Colonic mucosa (tissue), 4 donors: ENCODE measurements at regions not wholly inside any gene's neighbourhood (a gene's known extent, or its start where the extent isn't known, plus 50 kb on each side); places are given as distances from the start of the nearest gene placed in this dataset.

Experiments used
- DNase-seq: peaks from one replicate; pipeline ENCODE4 v3.0.0-alpha.2; 2020
- H3K27ac ChIP-seq: fragments of 200-600 bp; one replicate; pipeline ENCODE4 v1.8.0; 2021
- H3K27me3 ChIP-seq: fragments of 200-600 bp; one replicate; pipeline ENCODE4 v1.8.0; 2021
- H3K36me3 ChIP-seq: fragments of 200-600 bp; one replicate; pipeline ENCODE4 v1.8.0; 2021
- H3K4me1 ChIP-seq: fragments of 200-600 bp; one replicate; pipeline ENCODE4 v1.8.0; 2021; ENCODE audit warnings: mild to moderate bottlenecking
- H3K4me3 ChIP-seq: fragments of 200-600 bp; one replicate; pipeline ENCODE4 v1.8.0; 2021
- H3K9ac ChIP-seq, 2 donors: one replicate each; pipeline ENCODE4 v1.7.0; 2013; ENCODE audit warnings: control low read depth in 2 of 2, low read depth in 2 of 2, low read length in 2 of 2
- H3K9me3 ChIP-seq: fragments of 200-600 bp; one replicate; pipeline ENCODE4 v1.8.0; 2021
- intact Hi-C: fragments of 100-400 bp; cut with DNase I; formaldehyde crosslinking; loops from one replicate; pipeline ENCODE4 v1.14.1; 2022
- TF ChIP-seq, protein P1 (sequence below): fragments of 200-600 bp; IDR thresholded peaks from one replicate; pipeline ENCODE4 v1.8.0; 2022; ENCODE audit warnings: antibody characterized with exemption, mild to moderate bottlenecking
- donor health status: healthy.
- donor health status: DM: no; HTN: no; CAD: no.
- donor health status: DM: no; HTN: no; CAD: no.

DNA sequence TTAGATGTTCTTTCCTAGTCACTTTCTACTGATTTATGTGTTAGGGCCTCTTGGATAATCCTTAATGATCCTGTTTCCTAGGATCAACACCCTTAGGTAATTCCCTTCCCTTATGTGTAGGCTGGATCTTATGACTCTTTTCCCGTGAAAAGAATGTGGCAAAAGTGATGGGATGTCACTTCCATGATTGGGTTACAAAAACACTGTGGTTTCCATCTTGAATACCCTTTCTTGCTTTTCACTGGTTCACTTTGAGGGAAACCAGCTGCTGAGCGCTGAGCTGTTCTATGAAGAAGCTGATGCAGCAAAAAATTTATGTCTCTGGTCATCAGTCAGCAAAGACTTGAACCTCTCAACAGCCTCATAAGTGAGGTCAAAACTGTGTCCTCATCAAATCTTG lies 609.4 kb downstream of the OLFM4 start:
- Histone ChIP-seq H3K4me1 (no peaks in the 10 kb centered on the region), H3K27me3 (no peaks in the 10 kb centered on the region), H3K4me3 (no peak overlapping the region), H3K27ac (no peak overlapping the region), H3K9ac (no peak overlapping the region), H3K9me3 (no peaks in the 10 kb centered on the region), H3K36me3 (no peaks in the 10 kb centered on the region)
- TF ChIP-seq, protein P1, sequence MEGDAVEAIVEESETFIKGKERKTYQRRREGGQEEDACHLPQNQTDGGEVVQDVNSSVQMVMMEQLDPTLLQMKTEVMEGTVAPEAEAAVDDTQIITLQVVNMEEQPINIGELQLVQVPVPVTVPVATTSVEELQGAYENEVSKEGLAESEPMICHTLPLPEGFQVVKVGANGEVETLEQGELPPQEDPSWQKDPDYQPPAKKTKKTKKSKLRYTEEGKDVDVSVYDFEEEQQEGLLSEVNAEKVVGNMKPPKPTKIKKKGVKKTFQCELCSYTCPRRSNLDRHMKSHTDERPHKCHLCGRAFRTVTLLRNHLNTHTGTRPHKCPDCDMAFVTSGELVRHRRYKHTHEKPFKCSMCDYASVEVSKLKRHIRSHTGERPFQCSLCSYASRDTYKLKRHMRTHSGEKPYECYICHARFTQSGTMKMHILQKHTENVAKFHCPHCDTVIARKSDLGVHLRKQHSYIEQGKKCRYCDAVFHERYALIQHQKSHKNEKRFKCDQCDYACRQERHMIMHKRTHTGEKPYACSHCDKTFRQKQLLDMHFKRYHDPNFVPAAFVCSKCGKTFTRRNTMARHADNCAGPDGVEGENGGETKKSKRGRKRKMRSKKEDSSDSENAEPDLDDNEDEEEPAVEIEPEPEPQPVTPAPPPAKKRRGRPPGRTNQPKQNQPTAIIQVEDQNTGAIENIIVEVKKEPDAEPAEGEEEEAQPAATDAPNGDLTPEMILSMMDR: no peak
- DNase-seq: no peak
- intact Hi-C loops: no loop called here

GRCh38 chr13:53642306-53642705 lies 613.7 kb downstream of the OLFM4 start:
- intact Hi-C loops: no loop called here
- H3K9ac ChIP-seq: no peak overlapping the region
- DNase-seq: no peak
- no peaks in the 10 kb centered on the region for H3K27me3 ChIP-seq
- no peaks in the 10 kb centered on the region for H3K4me1 ChIP-seq
- H3K9me3 ChIP-seq: no peaks in the 10 kb centered on the region
- H3K4me3 ChIP-seq: no peak overlapping the region
- H3K36me3 ChIP-seq: no peaks in the 10 kb centered on the region
- TF ChIP-seq, protein P1: no peak
- H3K27ac ChIP-seq: no peak overlapping the region

- no peaks in the 10 kb centered on the region for H3K4me1 ChIP-seq
- H3K27me3 ChIP-seq: no peaks in the 10 kb centered on the region
- intact Hi-C loops: no loop called here
- TF ChIP-seq, protein P1: no peak
- no peak overlapping the region for H3K27ac ChIP-seq
- no peak for DNase-seq
- H3K4me3 ChIP-seq: no peak overlapping the region
- H3K9me3 ChIP-seq: no peaks in the 10 kb centered on the region
- H3K36me3 ChIP-seq: no peaks in the 10 kb centered on the region
- no peak overlapping the region for H3K9ac ChIP-seq
These were observed 620.1 kb downstream of the OLFM4 start for GRCh38 chr13:53648673-53649072.

DNA sequence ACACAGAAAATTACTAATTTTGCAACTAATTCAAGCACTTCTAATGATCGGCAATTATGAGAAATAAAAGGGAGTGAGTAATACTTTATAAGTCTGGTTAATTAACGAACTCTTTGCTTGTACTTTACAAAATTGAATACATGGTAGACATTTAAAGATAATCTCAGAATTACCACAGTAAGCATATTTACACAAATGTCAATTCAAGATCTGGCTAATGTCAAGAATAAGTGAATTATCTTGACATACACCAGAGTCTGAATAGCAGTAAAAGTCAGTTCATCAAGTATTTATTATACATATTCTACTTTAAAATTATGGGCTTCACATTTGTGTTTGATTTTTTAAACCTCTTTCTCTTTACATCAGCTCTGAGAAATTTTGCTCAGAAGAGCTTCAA lies 643.4 kb downstream of the OLFM4 start:
- H3K36me3 ChIP-seq: no peaks in the 10 kb centered on the region
- no peak for DNase-seq
- H3K4me3 ChIP-seq: no peak overlapping the region
- H3K9me3 ChIP-seq: no peaks in the 10 kb centered on the region
- H3K4me1 ChIP-seq: no peaks in the 10 kb centered on the region
- no peak overlapping the region for H3K27ac ChIP-seq
- TF ChIP-seq, protein P1: no peak
- no peak overlapping the region for H3K9ac ChIP-seq
- no peaks in the 10 kb centered on the region for H3K27me3 ChIP-seq
- intact Hi-C loops: no loop called here

DNA sequence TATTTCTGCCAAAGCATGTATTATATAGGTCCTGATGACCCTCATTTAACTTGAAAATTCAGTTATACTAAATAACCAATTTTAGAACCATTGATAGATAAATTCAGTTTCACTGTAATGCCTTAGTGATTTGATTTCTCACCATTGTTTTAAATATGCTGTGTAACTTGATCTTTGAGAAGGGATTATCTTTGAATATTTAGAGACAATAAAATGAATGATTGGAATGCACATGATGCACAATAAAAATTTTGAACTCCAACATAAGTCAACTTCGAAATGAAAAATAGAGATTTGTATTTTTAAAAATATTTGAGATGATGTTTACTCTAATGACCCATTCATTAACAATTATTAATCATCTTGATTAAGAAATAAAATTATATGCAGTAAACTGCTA lies 654.5 kb downstream of the OLFM4 start:
- no peak overlapping the region for H3K27ac ChIP-seq
- intact Hi-C loops: no loop called here
- H3K36me3 ChIP-seq: no peaks in the 10 kb centered on the region
- no peaks in the 10 kb centered on the region for H3K27me3 ChIP-seq
- DNase-seq: no peak
- TF ChIP-seq, protein P1: no peak
- no peak overlapping the region for H3K9ac ChIP-seq
- no peaks in the 10 kb centered on the region for H3K9me3 ChIP-seq
- H3K4me3 ChIP-seq: no peak overlapping the region
- no peaks in the 10 kb centered on the region for H3K4me1 ChIP-seq

DNA sequence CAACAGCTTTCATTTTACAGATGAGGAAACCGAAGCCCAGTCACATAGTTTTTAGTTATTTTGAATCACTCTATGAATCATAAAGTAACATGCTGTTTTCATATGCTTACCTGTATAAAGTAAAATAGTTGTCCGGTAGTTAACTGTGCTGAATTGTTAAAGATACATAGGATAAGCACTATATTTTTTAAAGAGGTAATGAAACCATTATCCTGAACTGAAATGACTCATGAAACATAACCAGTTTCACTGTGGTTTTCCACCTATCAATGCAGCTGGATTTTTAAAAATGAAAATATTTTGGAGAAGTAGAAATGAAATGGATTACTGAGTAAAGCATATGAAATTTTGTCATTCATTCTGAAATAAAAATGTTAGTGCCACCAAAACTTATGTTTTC lies 655.0 kb downstream of the OLFM4 start:
- TF ChIP-seq, protein P1: no peak
- Histone ChIP-seq H3K9ac (no peak overlapping the region), H3K9me3 (no peaks in the 10 kb centered on the region), H3K4me1 (no peaks in the 10 kb centered on the region), H3K36me3 (no peaks in the 10 kb centered on the region), H3K27me3 (no peaks in the 10 kb centered on the region), H3K4me3 (no peak overlapping the region), H3K27ac (no peak overlapping the region)
- intact Hi-C loops: no loop called here
- no peak for DNase-seq
